K562 (cell line): ENCODE measurements at regions not wholly inside any gene's neighbourhood (a gene's known extent, or its start where the extent isn't known, plus 50 kb on each side); places are given as distances from the start of the nearest gene placed in this dataset.

Source experiments
- BRD4 ChIP-seq: fragments of 200-600 bp; sonication (generic); IDR thresholded peaks from 2 replicates; pipeline ENCODE4 v1.6.1; 2017; ENCODE audit warnings: inconsistent platforms
- ETV5 ChIP-seq: sonication (generic); formaldehyde crosslinking; IDR thresholded peaks from 2 replicates; pipeline ENCODE4 v1.4.0; 2020; ENCODE audit warnings: low read depth, mild to moderate bottlenecking, missing genetic modification reagents
- KAT7 ChIP-seq: sonication (generic); formaldehyde crosslinking; IDR thresholded peaks from 2 replicates; pipeline ENCODE4 v1.8.0; 2022; ENCODE audit warnings: missing genetic modification reagents, mild to moderate bottlenecking, borderline replicate concordance
- NEUROD1 ChIP-seq: fragments of 150-350 bp; IDR thresholded peaks from 2 replicates; pipeline ENCODE4 v1.6.1; 2014; ENCODE audit warnings: borderline replicate concordance, low read length, low read depth; ENCODE audit not compliant: partially characterized antibody
- NR1H2 ChIP-seq: sonication (generic); formaldehyde crosslinking; IDR thresholded peaks from 2 replicates; pipeline ENCODE4 v1.4.0; 2020; ENCODE audit warnings: mild to moderate bottlenecking, missing genetic modification reagents
- RFX5 ChIP-seq: IDR thresholded peaks from 2 replicates; pipeline ENCODE4 v1.6.1; 2011; ENCODE audit warnings: low read depth, mild to moderate bottlenecking, improper control_type of control experiment, low read length
- SREBF2 ChIP-seq: sonication (generic); formaldehyde crosslinking; IDR thresholded peaks from 2 replicates; pipeline ENCODE4 v1.4.0; 2020; ENCODE audit warnings: mild to moderate bottlenecking, missing genetic modification reagents
- ZSCAN29 ChIP-seq: fragments of 450-650 bp; IDR thresholded peaks from 2 replicates; pipeline ENCODE4 v1.6.1; 2017
- TF ChIP-seq, protein P1 (sequence below): fragments of 450-650 bp; IDR thresholded peaks from 2 replicates; pipeline ENCODE4 v1.6.1; 2017; ENCODE audit warnings: antibody characterized with exemption, mild to moderate bottlenecking
- TF ChIP-seq, protein P2 (sequence below): fragments of 450-650 bp; IDR thresholded peaks from 2 replicates; pipeline ENCODE4 v1.6.1; 2016; ENCODE audit warnings: missing biosample characterization, missing genetic modification characterization

DNA sequence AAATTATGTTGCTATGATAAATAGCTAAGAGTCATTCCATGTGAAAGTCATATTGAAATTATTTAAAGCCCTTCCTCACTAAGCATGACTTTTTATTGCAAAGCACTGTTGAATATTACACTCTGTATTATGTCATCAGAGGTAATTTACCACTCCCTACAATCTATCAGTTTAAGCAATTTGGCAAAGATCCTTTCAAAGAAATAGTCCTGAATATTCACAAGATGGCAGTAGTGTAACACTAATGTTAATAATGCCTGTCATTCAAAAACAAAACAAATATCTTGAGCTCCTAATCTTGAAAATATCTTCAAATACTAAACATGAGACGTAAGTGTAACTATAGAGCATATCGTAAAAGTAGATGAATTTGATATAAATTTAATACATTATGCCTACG is 208.6 kb upstream of the TECRL start (continued):
- TF ChIP-seq, protein P1, sequence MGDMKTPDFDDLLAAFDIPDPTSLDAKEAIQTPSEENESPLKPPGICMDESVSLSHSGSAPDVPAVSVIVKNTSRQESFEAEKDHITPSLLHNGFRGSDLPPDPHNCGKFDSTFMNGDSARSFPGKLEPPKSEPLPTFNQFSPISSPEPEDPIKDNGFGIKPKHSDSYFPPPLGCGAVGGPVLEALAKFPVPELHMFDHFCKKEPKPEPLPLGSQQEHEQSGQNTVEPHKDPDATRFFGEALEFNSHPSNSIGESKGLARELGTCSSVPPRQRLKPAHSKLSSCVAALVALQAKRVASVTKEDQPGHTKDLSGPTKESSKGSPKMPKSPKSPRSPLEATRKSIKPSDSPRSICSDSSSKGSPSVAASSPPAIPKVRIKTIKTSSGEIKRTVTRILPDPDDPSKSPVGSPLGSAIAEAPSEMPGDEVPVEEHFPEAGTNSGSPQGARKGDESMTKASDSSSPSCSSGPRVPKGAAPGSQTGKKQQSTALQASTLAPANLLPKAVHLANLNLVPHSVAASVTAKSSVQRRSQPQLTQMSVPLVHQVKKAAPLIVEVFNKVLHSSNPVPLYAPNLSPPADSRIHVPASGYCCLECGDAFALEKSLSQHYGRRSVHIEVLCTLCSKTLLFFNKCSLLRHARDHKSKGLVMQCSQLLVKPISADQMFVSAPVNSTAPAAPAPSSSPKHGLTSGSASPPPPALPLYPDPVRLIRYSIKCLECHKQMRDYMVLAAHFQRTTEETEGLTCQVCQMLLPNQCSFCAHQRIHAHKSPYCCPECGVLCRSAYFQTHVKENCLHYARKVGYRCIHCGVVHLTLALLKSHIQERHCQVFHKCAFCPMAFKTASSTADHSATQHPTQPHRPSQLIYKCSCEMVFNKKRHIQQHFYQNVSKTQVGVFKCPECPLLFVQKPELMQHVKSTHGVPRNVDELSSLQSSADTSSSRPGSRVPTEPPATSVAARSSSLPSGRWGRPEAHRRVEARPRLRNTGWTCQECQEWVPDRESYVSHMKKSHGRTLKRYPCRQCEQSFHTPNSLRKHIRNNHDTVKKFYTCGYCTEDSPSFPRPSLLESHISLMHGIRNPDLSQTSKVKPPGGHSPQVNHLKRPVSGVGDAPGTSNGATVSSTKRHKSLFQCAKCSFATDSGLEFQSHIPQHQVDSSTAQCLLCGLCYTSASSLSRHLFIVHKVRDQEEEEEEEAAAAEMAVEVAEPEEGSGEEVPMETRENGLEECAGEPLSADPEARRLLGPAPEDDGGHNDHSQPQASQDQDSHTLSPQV = no peak
- no peak for TF ChIP-seq SREBF2 (CRISPR knock-in tag)
- TF ChIP-seq NR1H2 (CRISPR knock-in tag) = no peak
- TF ChIP-seq, protein P2, sequence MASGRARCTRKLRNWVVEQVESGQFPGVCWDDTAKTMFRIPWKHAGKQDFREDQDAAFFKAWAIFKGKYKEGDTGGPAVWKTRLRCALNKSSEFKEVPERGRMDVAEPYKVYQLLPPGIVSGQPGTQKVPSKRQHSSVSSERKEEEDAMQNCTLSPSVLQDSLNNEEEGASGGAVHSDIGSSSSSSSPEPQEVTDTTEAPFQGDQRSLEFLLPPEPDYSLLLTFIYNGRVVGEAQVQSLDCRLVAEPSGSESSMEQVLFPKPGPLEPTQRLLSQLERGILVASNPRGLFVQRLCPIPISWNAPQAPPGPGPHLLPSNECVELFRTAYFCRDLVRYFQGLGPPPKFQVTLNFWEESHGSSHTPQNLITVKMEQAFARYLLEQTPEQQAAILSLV (tag) = no peak
- TF ChIP-seq ZSCAN29 = no peak
- TF ChIP-seq NEUROD1 = no peak
- no peak for TF ChIP-seq KAT7
- no peak for TF ChIP-seq BRD4
- TF ChIP-seq ETV5 (CRISPR knock-in tag) = no peak
- TF ChIP-seq RFX5 = no peak
